GM19035 (cell line): ENCODE measurements at regions not wholly inside any gene's neighbourhood (a gene's known extent, or its start where the extent isn't known, plus 50 kb on each side); places are given as distances from the start of the nearest gene placed in this dataset.
"Not testable (repeated sequence)": the region's sequence is repeated elsewhere in the genome, so short reads cannot be mapped to it uniquely, and the experiment has no call there.

ENCODE experiments used
- ATAC-seq: cut with Tn5 transposase; IDR thresholded peaks from one replicate; pipeline ENCODE4 v1.9.1; 2021; ENCODE audit not compliant: unreplicated experiment

DNA sequence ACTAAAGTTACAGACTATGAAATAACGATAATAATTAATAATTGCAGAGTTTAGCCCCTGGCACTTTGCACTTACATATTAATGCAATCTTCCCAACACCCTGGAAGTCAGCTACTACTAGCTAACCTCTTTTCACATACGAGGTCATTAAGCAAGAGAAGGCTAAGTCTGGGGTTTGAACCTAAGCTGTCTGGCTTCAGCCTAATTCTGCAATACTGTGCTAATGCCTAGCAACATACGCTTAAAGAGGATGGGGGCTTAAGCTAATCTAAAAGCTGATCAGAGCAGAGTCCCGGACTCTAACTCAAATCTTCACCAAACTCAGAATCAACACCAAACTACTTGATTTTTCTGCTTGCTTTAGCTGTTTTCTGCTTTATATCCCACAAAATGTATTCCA is 168.7 kb upstream of the GNAI1 start:
- no peak for ATAC-seq

DNA sequence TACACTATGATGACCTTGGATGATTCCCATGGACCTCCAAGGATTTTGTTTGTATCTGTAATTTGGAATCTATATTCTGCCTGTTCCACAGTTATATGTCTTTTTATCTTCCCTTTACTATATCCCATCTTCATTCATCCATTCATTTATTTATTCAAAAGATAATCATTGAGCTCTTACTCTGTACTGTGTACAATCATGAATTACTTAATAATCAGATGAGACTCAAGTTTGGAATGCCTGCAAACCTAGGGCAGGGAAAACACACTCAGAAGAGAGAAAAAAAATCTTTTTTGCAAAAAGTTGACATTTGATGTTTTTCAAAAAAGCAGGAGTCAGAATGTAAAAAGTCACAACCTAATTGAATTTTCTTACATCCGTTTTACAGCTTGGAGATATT is 170.2 kb upstream of the GNAI1 start:
- no peak for ATAC-seq

GRCh38 chr7:79953130-79953529 is 181.5 kb upstream of the GNAI1 start:
- ATAC-seq = no peak

GRCh38 chr7:79952399-79952798 is 182.2 kb upstream of the GNAI1 start:
- no peak for ATAC-seq

DNA sequence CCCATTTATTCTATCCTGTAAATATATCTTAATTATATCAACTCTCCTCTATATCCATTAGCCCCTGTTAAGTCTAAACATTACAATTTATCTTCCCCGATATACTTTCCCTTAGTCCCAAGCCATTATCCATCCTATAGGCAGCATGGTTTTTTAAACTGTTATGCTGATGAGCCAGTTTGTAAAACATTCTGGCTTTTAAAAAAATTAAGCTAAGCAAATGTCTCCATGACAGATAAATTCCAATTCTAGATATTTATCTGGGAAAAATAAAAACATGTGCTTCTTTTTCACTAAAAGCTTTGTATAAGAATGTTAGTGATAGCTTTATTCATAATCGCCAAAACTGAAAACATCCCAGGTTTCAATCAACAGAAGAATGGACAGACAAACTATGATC is 183.2 kb upstream of the GNAI1 start:
- ATAC-seq = no peak

DNA sequence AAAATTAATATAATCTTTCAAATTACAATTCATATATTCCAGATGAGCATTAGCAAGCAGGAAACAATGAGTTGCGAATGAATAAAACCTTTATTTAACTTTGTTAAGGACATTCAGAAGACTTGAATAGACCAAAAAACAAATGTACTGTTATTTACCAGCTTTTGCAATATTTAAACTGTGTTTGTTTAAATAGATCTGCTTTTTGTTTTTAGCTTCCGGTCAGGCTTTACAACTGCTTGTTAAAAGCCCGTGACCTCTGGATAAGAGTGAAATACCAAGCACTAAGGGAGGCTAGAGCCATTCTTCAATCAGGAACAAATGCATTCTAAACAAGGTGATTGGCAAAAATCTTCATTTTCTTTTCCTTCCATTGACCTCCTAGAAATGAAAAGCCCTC is 184.9 kb upstream of the GNAI1 start:
- no peak for ATAC-seq

GRCh38 chr7:79936281-79936983 is 198.2 kb upstream of the GNAI1 start:
- ATAC-seq = no peak

DNA sequence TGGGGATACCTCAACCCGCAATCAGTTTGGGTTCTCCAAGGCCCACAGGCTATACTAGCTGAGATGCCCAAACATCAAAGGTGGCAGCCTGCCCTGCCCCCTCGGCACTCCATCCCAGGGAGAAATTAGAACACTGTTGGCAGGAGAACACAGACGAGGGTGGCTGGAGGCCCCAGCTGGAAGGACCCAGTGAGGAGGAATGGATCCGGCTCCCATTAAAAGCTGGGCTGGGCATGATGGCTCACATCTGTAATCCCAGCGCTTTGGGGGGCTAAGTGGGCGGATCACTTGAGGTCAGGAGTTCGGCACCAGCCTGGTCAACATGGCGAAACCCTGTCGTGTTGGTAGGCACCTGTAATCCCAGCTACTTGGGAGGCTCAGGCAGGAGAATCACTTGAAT is 199.9 kb upstream of the GNAI1 start:
- ATAC-seq = no peak

DNA sequence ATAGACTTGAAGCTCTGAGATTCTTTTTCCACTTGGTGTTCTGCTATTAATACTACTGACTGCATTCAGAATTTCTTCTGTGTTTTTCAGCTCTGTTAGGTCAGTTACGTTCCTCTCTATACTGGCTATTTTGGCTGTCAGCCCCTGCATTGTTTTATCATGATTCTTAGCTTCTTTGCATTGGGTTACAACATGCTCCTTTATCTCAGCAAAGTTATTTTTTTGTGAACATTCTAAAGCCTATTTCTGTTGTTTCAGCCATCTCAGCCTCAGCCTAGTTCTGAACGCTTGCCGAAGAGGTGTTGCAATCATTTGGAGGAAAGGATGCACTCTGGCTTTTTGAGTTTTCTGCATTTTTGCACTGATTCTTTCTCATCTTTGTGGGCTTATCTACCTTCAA is 201.5 kb upstream of the GNAI1 start:
- no peak for ATAC-seq

GRCh38 chr7:79930604-79931003 is 204.0 kb upstream of the GNAI1 start:
- no peak for ATAC-seq

DNA sequence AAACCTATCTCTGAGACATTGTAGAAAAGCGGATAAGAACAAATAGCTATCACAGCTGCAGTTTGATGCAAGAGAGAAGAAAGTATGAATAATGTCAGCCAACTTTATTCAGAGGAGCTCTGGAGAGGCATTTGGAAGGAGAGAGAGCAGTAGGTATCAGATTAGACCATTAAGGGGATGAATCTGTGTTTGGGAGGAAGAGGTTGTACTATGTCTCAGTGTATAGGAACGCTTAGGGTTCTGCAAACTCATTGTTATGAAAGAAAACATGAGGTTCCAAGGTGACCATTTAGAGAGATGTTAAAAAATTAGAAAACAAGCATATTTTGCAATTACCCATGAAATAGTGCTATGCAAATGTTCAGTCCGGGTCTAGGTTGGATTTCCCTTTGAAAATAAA is 207.5 kb upstream of the GNAI1 start:
- no peak for ATAC-seq

- ATAC-seq = no peak
Observed at GRCh38 chr7:79923953-79924352, 210.7 kb upstream of the GNAI1 start.

DNA sequence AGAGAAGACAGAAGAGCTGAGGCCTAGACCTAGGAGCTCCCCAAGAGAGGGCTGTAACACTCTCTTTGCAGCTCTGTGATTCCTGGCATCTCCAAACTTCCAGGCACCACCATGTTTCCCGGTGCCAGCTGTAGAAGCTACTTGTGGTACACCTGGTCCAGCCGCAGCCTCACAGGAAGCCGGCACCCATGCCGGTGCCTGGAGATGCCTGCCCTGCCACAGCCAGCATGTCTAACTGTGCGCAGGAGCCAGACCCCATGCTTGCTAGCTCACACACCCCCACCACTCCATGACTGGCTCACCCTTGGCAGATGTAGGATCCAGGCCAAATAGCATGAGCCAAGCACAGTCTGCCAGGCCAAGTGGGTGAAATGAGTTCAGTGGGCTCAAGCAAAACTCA is 211.7 kb upstream of the GNAI1 start:
- no peak for ATAC-seq

DNA sequence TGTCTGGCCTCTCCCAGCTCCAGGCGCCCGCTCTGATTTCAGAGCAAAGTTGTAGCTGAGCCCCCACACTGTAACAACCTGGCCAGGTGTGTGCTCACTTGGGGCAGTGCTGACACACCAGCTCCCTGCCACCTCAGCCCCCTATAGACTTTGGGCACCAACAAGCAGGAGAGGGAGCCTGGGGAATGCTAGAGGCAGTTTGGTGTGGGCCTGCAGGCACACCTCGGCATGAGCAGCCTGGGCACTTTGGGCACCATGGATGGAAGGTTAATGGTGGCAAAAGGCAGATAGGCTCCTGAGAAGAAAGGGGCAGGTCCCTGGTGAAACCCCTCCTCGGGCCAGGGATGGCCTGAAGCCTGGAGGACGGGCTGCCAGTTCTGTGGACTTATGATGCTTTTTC is 212.7 kb upstream of the GNAI1 start:
- ATAC-seq = no peak

DNA sequence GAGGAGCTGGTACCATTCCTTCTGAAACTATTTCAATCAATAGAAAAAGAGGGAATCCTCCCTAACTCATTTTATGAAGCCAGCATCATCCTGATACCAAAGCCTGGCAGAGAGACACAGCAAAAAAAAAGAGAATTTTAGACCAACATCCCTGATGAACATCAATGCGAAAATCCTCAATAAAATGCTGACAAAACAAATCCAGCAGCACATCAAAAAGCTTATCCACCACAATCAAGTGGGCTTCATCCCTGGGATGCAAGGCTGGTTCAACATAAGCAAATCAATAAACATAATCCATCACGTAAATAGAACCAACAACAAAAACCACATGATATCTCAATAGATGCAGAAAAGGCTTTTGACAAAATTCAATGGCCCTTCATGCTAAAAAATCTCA is 216.0 kb upstream of the GNAI1 start:
- ATAC-seq = not testable (repeated sequence)

- not testable (repeated sequence) for ATAC-seq
Observed at GRCh38 chr7:79915346-79915745, 219.3 kb upstream of the GNAI1 start.

GRCh38 chr7:79912213-79912633 is 222.4 kb upstream of the GNAI1 start:
- no peak for ATAC-seq

DNA sequence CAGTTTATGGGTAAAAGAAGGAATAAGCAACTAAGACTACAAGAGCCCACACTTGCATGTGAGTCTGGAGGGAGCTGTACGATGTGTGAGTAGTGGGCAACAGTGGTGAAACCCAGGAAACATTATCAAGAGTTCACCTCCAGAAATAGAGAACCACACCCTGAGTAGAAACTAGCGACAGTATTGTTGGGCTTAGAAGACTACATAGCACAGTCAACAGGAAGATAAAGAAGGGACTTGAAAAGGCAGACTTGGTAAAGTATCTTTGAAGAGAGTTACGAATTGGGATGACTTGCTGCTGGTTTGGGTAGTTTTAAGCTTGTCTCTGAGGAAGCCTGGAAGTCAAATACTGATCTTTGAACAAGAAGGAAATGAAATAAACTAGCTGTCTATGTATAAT is 223.2 kb upstream of the GNAI1 start:
- no peak for ATAC-seq

GRCh38 chr7:79909176-79909575 is 225.5 kb upstream of the GNAI1 start:
- ATAC-seq = no peak

GRCh38 chr7:79897166-79897565 is 237.5 kb upstream of the GNAI1 start:
- ATAC-seq = no peak

GRCh38 chr7:79893991-79894390 is 240.6 kb upstream of the GNAI1 start:
- ATAC-seq = no peak

GRCh38 chr7:79882922-79883321 is 251.7 kb upstream of the GNAI1 start:
- ATAC-seq = no peak

- no peak for ATAC-seq
Observed at GRCh38 chr7:79880312-79880711, 254.3 kb upstream of the GNAI1 start.
